Cardiac muscle cell (in vitro differentiated cells and primary cell): ENCODE measurements at regions not wholly inside any gene's neighbourhood (a gene's known extent, or its start where the extent isn't known, plus 50 kb on each side); places are given as distances from the start of the nearest gene placed in this dataset.
"Not testable (repeated sequence)": the region's sequence is repeated elsewhere in the genome, so short reads cannot be mapped to it uniquely, and the experiment has no call there.

Source experiments
- DNase-seq, 2 donors: peaks; one replicate each; pipeline versions ENCODE4 v3.0.0 to v3.0.0-alpha.2; 2010 to 2017; ENCODE audit warnings: low read depth in 1 of 2, low spot score in 1 of 2
- H3K27ac ChIP-seq: fragments of 200-600 bp; sonication (generic); 2 replicates; pipeline ENCODE4 v1.5.1; 2016
- H3K27me3 ChIP-seq: fragments of 200-600 bp; sonication (generic); 2 replicates; pipeline ENCODE4 v1.6.0; 2016; ENCODE audit warnings: control low read depth
- H3K36me3 ChIP-seq: fragments of 200-600 bp; sonication (generic); 2 replicates; pipeline ENCODE4 v1.5.1; 2016; ENCODE audit warnings: control low read depth
- H3K4me1 ChIP-seq: fragments of 200-600 bp; sonication (generic); 2 replicates; pipeline ENCODE4 v1.8.1; 2017; ENCODE audit warnings: low read depth, mild to moderate bottlenecking, mixed run types
- H3K4me3 ChIP-seq: fragments of 200-600 bp; sonication (generic); 2 replicates; pipeline ENCODE4 v1.5.1; 2016; ENCODE audit warnings: mild to moderate bottlenecking
- H3K9me3 ChIP-seq: fragments of 200-600 bp; sonication (generic); 2 replicates; pipeline ENCODE4 v1.5.1; 2017; ENCODE audit warnings: low read depth, mild to moderate bottlenecking, control low read depth
- CTCF ChIP-seq: IDR thresholded peaks from 2 replicates; pipeline ENCODE4 v1.5.1; 2012; ENCODE audit warnings: low read depth, mild to moderate bottlenecking, low read length

GRCh38 chr2:186976329-186976728 lies 127.4 kb upstream of the ZSWIM2 start:
- Histone ChIP-seq H3K36me3 (no peaks in the 10 kb centered on the region), H3K27me3 (no peaks in the 10 kb centered on the region), H3K27ac (no peak overlapping the region), H3K4me3 (no peak overlapping the region), H3K9me3 (no peaks in the 10 kb centered on the region), H3K4me1 (no peaks in the 10 kb centered on the region)
- no peak for TF ChIP-seq CTCF
- DNase-seq: no peak

GRCh38 chr2:186972281-186972970 lies 123.5 kb upstream of the ZSWIM2 start:
- no peak for TF ChIP-seq CTCF
- Histone ChIP-seq H3K36me3 (no peaks in the 10 kb centered on the region), H3K9me3 (no peaks in the 10 kb centered on the region), H3K4me1 (peaks cover 4% of the 10 kb centered on the region), H3K27me3 (no peaks in the 10 kb centered on the region), H3K4me3 (no peak overlapping the region), H3K27ac (no peak overlapping the region)
- no peak for DNase-seq

GRCh38 chr2:186968277-186968676 lies 119.3 kb upstream of the ZSWIM2 start:
- Histone ChIP-seq H3K4me3 (no peak overlapping the region), H3K9me3 (no peaks in the 10 kb centered on the region), H3K27ac (peak overlapping the region; percentile 84), H3K4me1 (peaks cover 4% of the 10 kb centered on the region), H3K36me3 (no peaks in the 10 kb centered on the region), H3K27me3 (no peaks in the 10 kb centered on the region)
- DNase-seq: peak in 1 of 2 donors; percentile 46
- TF ChIP-seq CTCF: no peak

GRCh38 chr2:186966015-186966414 lies 117.0 kb upstream of the ZSWIM2 start:
- no peak overlapping the region for H3K27ac ChIP-seq
- DNase-seq: no peak
- no peak for TF ChIP-seq CTCF
- peaks cover 4% of the 10 kb centered on the region for H3K4me1 ChIP-seq
- no peak overlapping the region for H3K4me3 ChIP-seq
- no peaks in the 10 kb centered on the region for H3K27me3 ChIP-seq
- no peaks in the 10 kb centered on the region for H3K9me3 ChIP-seq
- no peaks in the 10 kb centered on the region for H3K36me3 ChIP-seq

- no peak overlapping the region for H3K27ac ChIP-seq
- H3K4me1 ChIP-seq: no peaks in the 10 kb centered on the region
- H3K36me3 ChIP-seq: no peaks in the 10 kb centered on the region
- no peak overlapping the region for H3K4me3 ChIP-seq
- DNase-seq: no peak
- no peaks in the 10 kb centered on the region for H3K9me3 ChIP-seq
- no peaks in the 10 kb centered on the region for H3K27me3 ChIP-seq
- TF ChIP-seq CTCF: no peak
Observed at GRCh38 chr2:186962085-186962747, 113.2 kb upstream of the ZSWIM2 start.

- H3K27ac ChIP-seq: not testable (repeated sequence)
Observed at GRCh38 chr2:186960241-186960640, 111.3 kb upstream of the ZSWIM2 start.

More at GRCh38 chr2:186960241-186960640, 111.3 kb upstream of the ZSWIM2 start:
- not testable (repeated sequence) for H3K9me3 ChIP-seq, H3K4me3 ChIP-seq, DNase-seq, H3K4me1 ChIP-seq, H3K27me3 ChIP-seq, H3K36me3 ChIP-seq
